ENCODE measurements at regions not wholly inside any gene's neighbourhood (a gene's known extent, or its start where the extent isn't known, plus 50 kb on each side); places are given as distances from the start of the nearest gene placed in this dataset.
"Not testable (repeated sequence)": the region's sequence is repeated elsewhere in the genome, so short reads cannot be mapped to it uniquely, and the experiment has no call there.

DNA sequence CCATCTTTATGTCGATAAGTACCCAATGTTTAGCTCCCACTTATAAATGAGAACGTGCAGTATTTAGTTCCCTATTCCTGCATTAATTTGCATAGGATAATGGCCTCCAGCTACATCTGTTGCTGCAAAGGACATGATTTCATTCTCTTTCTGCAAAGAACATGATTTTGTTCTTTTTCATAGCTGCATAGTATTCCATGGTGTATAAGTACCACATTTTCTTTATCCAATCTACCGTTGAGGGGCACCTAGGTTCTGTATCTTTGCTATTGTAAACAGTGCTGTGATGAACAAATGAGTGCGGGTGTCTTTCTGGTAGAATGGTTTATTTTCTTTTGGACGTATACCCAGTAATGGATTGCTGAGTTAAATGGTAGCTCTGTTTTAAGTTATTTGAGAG is 63.0 kb downstream of the HLX start:
- CTCF ChIA-PET: interaction anchor here (1.2 to 1.9 kb wide), 2 partner anchors 69 to 260 kb away, joined by 3 to 4 read pairs; no protein-coding TSS in a partner anchor
- Histone ChIP-seq H3K27me3 (ENCODE audit: insufficient read depth) (no peaks in the 10 kb centered on the region), H3K9me3 (no peaks in the 10 kb centered on the region), H3K27ac (ENCODE audit: low read depth in 2 of 2, low read length in 1 of 2) (no peak overlapping the region), H3K9me2 (no peaks in the 10 kb centered on the region), H3K36me3 (replicated peaks in 1 of 2; ENCODE audit: control insufficient read depth in 1 of 2, insufficient read depth in 2 of 2, low read length in 1 of 2) (no peaks in the 10 kb centered on the region), H3K4me2 (no peak overlapping the region), H3K4me1 (ENCODE audit: control insufficient read depth in 1 of 2, insufficient read depth in 2 of 2, low read depth in 1 of 2, low read length in 1 of 2) (no peaks in the 10 kb centered on the region), H3K79me2 (ENCODE audit: insufficient read depth) (no peaks in the 10 kb centered on the region), H3K9ac (no peak overlapping the region), H4K20me1 (ENCODE audit: insufficient read depth) (no peaks in the 10 kb centered on the region), H3K4me3 (ENCODE audit: low read depth in 2 of 2, low read length in 1 of 2) (no peak overlapping the region), H2AFZ (ENCODE audit: low read depth) (no peak overlapping the region), H3F3A (replicated peaks; ENCODE audit: insufficient read depth) (no peaks in the 10 kb centered on the region)
- WGBS (ENCODE audit: low lambda C conversion rate): 70% methylated on average over 5 of the region's 5 CpGs
- TF ChIP-seq USF2 (IDR thresholded peaks at IDR 0.05; ENCODE audit: borderline replicate concordance, low read depth, low read length): no peak
- no peak for TF ChIP-seq REST (IDR thresholded peaks at IDR 0.05; ENCODE audit: low read depth, low read length)
- POLR2A ChIA-PET: no interaction called here
- DNase-seq: no peak

DNA sequence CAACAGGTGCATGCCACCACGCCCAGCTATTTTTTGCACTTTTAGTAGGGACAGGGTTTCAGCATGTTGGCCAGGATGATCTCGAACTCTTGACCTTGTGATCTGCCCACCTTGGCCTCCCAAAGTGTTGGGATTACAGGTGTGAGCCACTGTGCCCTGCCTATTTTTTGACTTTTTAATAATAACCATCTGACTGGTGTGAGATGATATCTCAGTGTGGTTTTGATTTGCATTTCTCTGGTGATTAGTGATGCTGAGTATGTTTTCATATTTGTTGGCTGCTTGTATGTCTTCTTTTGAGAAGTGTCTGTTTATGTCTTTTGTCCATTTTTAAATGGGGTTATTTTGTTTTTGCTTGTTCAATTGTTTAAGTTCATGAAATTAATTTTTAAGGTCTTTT is 63.7 kb downstream of the HLX start:
- H3K9me2 ChIP-seq; H4K20me1 ChIP-seq (ENCODE audit: insufficient read depth); H3F3A ChIP-seq (replicated peaks; ENCODE audit: insufficient read depth); H2AFZ ChIP-seq (ENCODE audit: low read depth); H3K4me3 ChIP-seq (ENCODE audit: low read depth in 2 of 2, low read length in 1 of 2); H3K79me2 ChIP-seq (ENCODE audit: insufficient read depth); POLR2A ChIA-PET; H3K27ac ChIP-seq (ENCODE audit: low read depth in 2 of 2, low read length in 1 of 2); H3K27me3 ChIP-seq (ENCODE audit: insufficient read depth); H3K4me2 ChIP-seq; DNase-seq; H3K36me3 ChIP-seq (replicated peaks in 1 of 2; ENCODE audit: control insufficient read depth in 1 of 2, insufficient read depth in 2 of 2, low read length in 1 of 2); H3K4me1 ChIP-seq (ENCODE audit: control insufficient read depth in 1 of 2, insufficient read depth in 2 of 2, low read depth in 1 of 2, low read length in 1 of 2); H3K9ac ChIP-seq; H3K9me3 ChIP-seq: not testable (repeated sequence)
- WGBS (ENCODE audit: low lambda C conversion rate): 70% methylated on average over 2 of the region's 2 CpGs
- CTCF ChIA-PET: interaction anchor here (1.9 kb wide), 1 partner anchor 69 kb away, joined by 4 read pairs; no protein-coding TSS in a partner anchor

GRCh38 chr1:220943319-220943996 is 64.2 kb downstream of the HLX start:
- Histone ChIP-seq H3K9me3 (no peaks in the 10 kb centered on the region), H3K4me1 (ENCODE audit: control insufficient read depth in 1 of 2, insufficient read depth in 2 of 2, low read depth in 1 of 2, low read length in 1 of 2) (no peaks in the 10 kb centered on the region), H3K27me3 (ENCODE audit: insufficient read depth) (no peaks in the 10 kb centered on the region), H3K9ac (no peak overlapping the region), H3K4me2 (no peak overlapping the region), H3K9me2 (no peaks in the 10 kb centered on the region), H3K36me3 (replicated peaks in 1 of 2; ENCODE audit: control insufficient read depth in 1 of 2, insufficient read depth in 2 of 2, low read length in 1 of 2) (no peaks in the 10 kb centered on the region), H3K27ac (ENCODE audit: low read depth in 2 of 2, low read length in 1 of 2) (no peak overlapping the region), H2AFZ (ENCODE audit: low read depth) (no peak overlapping the region), H3K4me3 (ENCODE audit: low read depth in 2 of 2, low read length in 1 of 2) (no peak overlapping the region), H3F3A (replicated peaks; ENCODE audit: insufficient read depth) (no peaks in the 10 kb centered on the region), H4K20me1 (ENCODE audit: insufficient read depth) (no peaks in the 10 kb centered on the region), H3K79me2 (ENCODE audit: insufficient read depth) (no peaks in the 10 kb centered on the region)
- WGBS (ENCODE audit: low lambda C conversion rate): 16% methylated on average over 2 of the region's 2 CpGs
- no peak for DNase-seq
- ChIA-PET CTCF (interaction anchor here (1.2 to 1.3 kb wide), 2 partner anchors 12 to 35 kb away, joined by 3 read pairs; no protein-coding TSS in a partner anchor), POLR2A (no interaction called here)
- TF ChIP-seq RAD21 (IDR thresholded peaks at IDR 0.05; ENCODE audit: low read length) (no peak), ELF1 (IDR thresholded peaks at IDR 0.05) (no peak), EP300 (IDR thresholded peaks at IDR 0.05; ENCODE audit: borderline replicate concordance in 1 of 2, low read depth in 1 of 2, low read length in 1 of 2) (no peak), PBX3 (IDR thresholded peaks at IDR 0.05) (no peak), NFIC (IDR thresholded peaks at IDR 0.05; ENCODE audit: borderline replicate concordance) (no peak), RXRA (IDR thresholded peaks at IDR 0.05; ENCODE audit: borderline replicate concordance, low read depth) (no peak), FOXJ3 (CRISPR knock-in tag; IDR thresholded peaks at IDR 0.05) (no peak), TCF12 (IDR thresholded peaks at IDR 0.05) (no peak), SIN3A (IDR thresholded peaks at IDR 0.05; ENCODE audit: borderline replicate concordance, low read depth, low read length) (no peak), GATA2 (CRISPR knock-in tag; IDR thresholded peaks at IDR 0.05) (no peak), ZBTB33 (IDR thresholded peaks at IDR 0.05; ENCODE audit: borderline replicate concordance, low read depth) (no peak)
